ENCODE measurements at regions not wholly inside any gene's neighbourhood (a gene's known extent, or its start where the extent isn't known, plus 50 kb on each side); places are given as distances from the start of the nearest gene placed in this dataset.
"Not testable (repeated sequence)": the region's sequence is repeated elsewhere in the genome, so short reads cannot be mapped to it uniquely, and the experiment has no call there.

- no peak for DNase-seq (ENCODE audit: low read depth)
- TF ChIP-seq CTCF (IDR thresholded peaks at IDR 0.05; ENCODE audit: insufficient read depth, low read depth, low read length, missing control alignments), result no peak
- H3K4me3 ChIP-seq (ENCODE audit: low read depth, low read length), result no peak overlapping the region
Observed at GRCh38 chr12:33222357-33222756, 217.3 kb downstream of the SYT10 start.

- TF ChIP-seq CTCF (IDR thresholded peaks at IDR 0.05; ENCODE audit: insufficient read depth, low read depth, low read length, missing control alignments), result no peak
- DNase-seq (ENCODE audit: low read depth), result no peak
- no peak overlapping the region for H3K4me3 ChIP-seq (ENCODE audit: low read depth, low read length)
Observed at GRCh38 chr12:33205981-33206380, 233.6 kb downstream of the SYT10 start.

- not testable (repeated sequence) for DNase-seq (ENCODE audit: low read depth); H3K4me3 ChIP-seq (ENCODE audit: low read depth, low read length)
Observed at GRCh38 chr12:33194389-33194788, 245.2 kb downstream of the SYT10 start.

- TF ChIP-seq CTCF (IDR thresholded peaks at IDR 0.05; ENCODE audit: insufficient read depth, low read depth, low read length, missing control alignments), result no peak
- no peak overlapping the region for H3K4me3 ChIP-seq (ENCODE audit: low read depth, low read length)
- DNase-seq (ENCODE audit: low read depth), result no peak
Observed at GRCh38 chr12:33192226-33192625, 247.4 kb downstream of the SYT10 start.

GRCh38 chr12:33187409-33187808, 252.2 kb downstream of the SYT10 start:
- no peak overlapping the region for H3K4me3 ChIP-seq (ENCODE audit: low read depth, low read length)
- no peak for TF ChIP-seq CTCF (IDR thresholded peaks at IDR 0.05; ENCODE audit: insufficient read depth, low read depth, low read length, missing control alignments)
- DNase-seq (ENCODE audit: low read depth), result no peak

- TF ChIP-seq CTCF (IDR thresholded peaks at IDR 0.05; ENCODE audit: insufficient read depth, low read depth, low read length, missing control alignments), result no peak
- no peak overlapping the region for H3K4me3 ChIP-seq (ENCODE audit: low read depth, low read length)
- no peak for DNase-seq (ENCODE audit: low read depth)
Observed at GRCh38 chr12:33184161-33184560, 255.5 kb downstream of the SYT10 start.

- H3K4me3 ChIP-seq (ENCODE audit: low read depth, low read length), result no peak overlapping the region
- no peak for DNase-seq (ENCODE audit: low read depth)
- no peak for TF ChIP-seq CTCF (IDR thresholded peaks at IDR 0.05; ENCODE audit: insufficient read depth, low read depth, low read length, missing control alignments)
Observed at GRCh38 chr12:33182485-33182884, 257.1 kb downstream of the SYT10 start.

GRCh38 chr12:33180918-33181317, 258.7 kb downstream of the SYT10 start:
- H3K4me3 ChIP-seq (ENCODE audit: low read depth, low read length), result no peak overlapping the region
- DNase-seq (ENCODE audit: low read depth), result no peak
- TF ChIP-seq CTCF (IDR thresholded peaks at IDR 0.05; ENCODE audit: insufficient read depth, low read depth, low read length, missing control alignments), result no peak

- not testable (repeated sequence) for DNase-seq (ENCODE audit: low read depth); H3K4me3 ChIP-seq (ENCODE audit: low read depth, low read length)
Observed at GRCh38 chr12:33166260-33166659, 269.7 kb upstream of the PKP2 start.

Measured in GM12865 (cell line).